ENCODE measurements at regions not wholly inside any gene's neighbourhood (a gene's known extent, or its start where the extent isn't known, plus 50 kb on each side); places are given as distances from the start of the nearest gene placed in this dataset.
"Not testable (repeated sequence)": the region's sequence is repeated elsewhere in the genome, so short reads cannot be mapped to it uniquely, and the experiment has no call there.

DNA sequence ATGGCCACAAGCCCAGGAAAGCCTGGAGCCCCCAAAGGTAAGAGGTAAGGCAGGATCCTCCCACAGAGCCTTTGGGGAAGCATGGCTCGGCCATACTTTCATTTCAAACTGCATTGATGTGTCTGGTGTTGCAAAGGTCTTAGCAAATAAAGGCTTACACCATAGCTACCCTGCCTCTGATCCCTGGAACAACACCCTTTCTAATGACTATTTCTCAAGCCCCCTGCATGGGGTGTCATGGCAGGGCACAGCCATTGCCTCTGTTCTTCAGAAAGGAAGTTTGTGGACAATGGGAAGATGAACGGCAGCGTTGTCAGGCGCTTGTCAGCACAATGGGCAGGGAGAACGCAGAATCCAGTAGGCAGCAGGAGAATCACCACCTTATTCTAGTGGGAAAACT, 435.0 kb upstream of the SMIM21 start:
- in situ Hi-C loops (cut with MboI; ENCODE audit: low sequenced_read_pairs), result no loop called here

DNA sequence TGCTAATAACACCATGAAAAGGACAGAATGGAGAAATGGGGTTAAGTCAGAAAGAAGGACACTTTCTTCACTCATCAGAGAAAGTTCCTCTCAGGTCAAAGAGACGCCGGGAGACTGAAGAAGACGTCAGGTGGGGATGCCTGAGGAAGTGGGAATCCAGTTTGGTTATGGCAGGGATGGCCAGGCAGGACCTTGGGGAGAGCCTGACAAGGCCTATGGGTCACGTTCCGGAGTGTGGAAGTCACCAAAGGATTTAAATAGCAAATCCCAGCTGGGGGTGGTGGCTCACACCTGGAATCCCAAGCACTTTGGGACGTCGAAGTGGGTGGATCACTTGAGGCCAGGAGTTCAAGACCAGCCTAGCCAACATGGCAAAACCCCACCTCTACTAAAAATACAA, 432.7 kb upstream of the SMIM21 start:
- in situ Hi-C loops (cut with MboI; ENCODE audit: low sequenced_read_pairs), result no loop called here

DNA sequence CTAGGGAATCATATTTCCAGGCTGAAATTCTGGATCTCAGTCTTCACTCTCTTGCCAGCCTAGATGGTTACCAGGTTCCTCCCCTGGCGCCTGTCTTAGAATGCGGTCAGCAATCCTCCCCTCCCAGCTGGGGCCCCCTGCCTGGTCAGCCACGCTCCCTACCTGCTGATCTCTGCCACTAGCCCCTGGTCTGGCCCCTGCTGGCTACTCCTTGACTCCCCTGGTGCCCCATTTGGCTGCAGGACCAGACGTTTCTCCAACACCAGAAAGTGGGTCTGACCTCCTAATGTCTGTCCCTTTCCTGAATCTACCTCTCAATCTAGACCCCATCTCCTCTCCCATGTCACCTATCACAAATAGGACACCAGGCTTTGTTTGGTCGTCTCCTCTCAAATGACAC, 432.0 kb upstream of the SMIM21 start:
- in situ Hi-C loops (cut with MboI; ENCODE audit: low sequenced_read_pairs), result no loop called here

DNA sequence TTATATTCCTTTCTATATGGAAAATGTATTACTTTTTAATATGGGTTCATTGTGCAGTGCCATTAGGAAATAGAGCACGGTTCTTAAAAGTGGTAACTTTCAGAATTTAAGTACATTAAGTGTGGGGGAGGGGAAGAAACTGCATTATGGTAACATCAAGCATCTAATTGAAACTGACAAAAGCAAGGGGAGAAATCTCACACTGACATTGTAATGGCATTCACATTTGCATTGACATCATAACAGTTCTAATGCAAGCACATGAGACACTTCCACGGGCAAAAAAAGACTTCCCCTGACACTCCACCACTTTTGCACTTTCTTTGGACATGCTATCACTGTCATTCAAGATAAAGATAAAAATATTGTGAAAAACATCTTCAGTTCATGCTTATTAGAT, 431.3 kb upstream of the SMIM21 start:
- in situ Hi-C loops (cut with MboI; ENCODE audit: low sequenced_read_pairs), result no loop called here

- in situ Hi-C loops (cut with MboI; ENCODE audit: low sequenced_read_pairs), result no loop called here
Measured at GRCh38 chr18:75857558-75857957, 430.1 kb upstream of the SMIM21 start.

DNA sequence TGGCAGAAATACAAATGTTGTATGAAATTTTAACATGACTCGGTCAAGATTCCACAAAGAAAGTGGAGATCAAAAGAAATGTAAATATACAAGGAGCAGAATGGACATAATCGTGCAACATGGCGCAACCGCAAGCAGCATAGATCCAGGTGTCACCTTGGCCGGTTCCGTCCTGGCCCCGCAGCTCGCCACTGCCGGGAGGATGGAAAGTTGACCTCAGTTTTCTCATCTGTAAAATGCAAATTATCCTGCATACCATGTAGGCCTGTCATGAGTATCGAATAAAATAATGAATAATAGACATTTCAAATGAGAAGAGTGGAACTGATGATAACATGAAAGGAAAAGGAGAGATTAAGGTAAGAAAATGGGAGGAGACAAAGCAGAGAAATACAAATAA, 427.3 kb upstream of the SMIM21 start:
- in situ Hi-C loops (cut with MboI; ENCODE audit: low sequenced_read_pairs), result no loop called here

DNA sequence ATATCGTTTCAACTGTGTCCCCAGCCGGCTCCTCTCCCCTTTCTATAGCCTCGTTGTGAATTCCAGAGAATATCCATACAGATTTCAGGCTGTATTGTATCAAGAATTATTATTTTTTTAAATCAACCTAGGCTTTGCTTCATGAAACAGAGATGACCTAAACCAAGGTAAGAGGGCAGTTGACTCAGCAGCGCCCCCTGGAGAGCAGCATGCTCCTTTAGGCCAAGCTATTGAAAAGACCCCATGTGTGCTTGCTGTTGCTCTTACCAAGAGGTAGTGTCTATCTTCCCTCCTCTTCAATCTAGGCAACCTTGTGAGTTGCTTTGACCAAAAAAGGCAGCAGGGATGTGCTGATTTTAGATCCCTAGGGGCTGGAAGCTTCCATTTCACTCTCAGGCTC, 426.7 kb upstream of the SMIM21 start:
- in situ Hi-C loops (cut with MboI; ENCODE audit: low sequenced_read_pairs), result no loop called here

DNA sequence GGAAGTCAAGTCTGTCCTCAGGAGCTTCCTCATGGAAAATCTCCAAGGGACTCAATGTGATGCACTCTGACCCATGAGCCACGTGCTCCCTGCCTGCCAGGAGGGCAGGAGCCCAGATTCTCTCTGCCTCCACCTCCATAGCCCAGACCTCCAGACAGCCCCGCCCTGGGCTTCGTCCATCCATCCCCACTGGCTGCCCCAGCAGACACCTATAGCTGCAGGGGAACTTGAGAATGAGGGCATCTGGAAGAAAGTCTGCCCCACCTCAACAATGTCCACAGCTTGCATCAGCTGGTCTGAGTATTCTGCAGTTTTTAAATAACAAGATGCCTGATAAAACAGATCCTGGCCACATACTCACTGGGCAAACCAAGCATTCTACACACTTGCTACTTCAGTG, 418.8 kb upstream of the SMIM21 start:
- in situ Hi-C loops (cut with MboI; ENCODE audit: low sequenced_read_pairs), result no loop called here

- in situ Hi-C loops (cut with MboI; ENCODE audit: low sequenced_read_pairs), result no loop called here
Measured at GRCh38 chr18:75845413-75845812, 417.9 kb upstream of the SMIM21 start.

DNA sequence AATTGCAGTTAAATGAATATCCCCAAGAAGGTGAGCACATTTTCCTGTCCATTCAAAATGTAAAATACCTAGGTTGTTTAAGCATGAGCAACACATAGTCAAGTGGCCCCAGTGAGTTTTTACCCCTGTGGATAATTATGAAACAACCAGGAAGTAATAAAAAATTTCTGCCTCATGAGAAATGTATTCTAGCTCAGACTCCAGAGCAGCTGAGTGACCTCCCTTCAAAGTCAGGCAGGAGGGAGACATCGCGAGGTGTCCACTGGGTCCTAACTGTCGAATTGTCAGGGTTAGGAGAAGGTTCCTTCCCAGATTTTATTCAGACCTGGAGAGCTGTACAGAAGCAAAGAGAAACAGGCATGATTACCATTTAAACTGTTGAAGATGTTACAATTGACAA, 416.6 kb upstream of the SMIM21 start:
- in situ Hi-C loops (cut with MboI; ENCODE audit: low sequenced_read_pairs), result no loop called here

DNA sequence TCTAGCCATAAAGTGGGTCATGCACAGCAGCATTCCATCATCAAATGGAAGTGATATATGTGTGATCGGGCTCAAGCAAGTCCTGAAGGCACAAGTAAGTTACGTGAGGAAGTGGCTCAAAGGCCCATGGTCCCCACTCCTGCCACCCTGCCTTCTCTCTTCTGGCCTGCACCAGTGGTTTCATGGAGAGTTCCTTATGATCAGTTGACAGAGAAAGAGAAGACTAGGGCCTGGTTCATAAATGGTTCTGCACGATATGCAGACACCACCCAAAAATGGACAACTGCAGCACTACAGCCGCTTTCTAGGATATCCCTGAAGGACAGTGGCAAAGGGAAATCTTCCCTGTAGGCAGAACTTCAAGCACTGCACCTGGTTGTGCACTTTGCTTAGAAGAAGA, 412.6 kb upstream of the SMIM21 start:
- in situ Hi-C loops (cut with MboI; ENCODE audit: low sequenced_read_pairs), result no loop called here

DNA sequence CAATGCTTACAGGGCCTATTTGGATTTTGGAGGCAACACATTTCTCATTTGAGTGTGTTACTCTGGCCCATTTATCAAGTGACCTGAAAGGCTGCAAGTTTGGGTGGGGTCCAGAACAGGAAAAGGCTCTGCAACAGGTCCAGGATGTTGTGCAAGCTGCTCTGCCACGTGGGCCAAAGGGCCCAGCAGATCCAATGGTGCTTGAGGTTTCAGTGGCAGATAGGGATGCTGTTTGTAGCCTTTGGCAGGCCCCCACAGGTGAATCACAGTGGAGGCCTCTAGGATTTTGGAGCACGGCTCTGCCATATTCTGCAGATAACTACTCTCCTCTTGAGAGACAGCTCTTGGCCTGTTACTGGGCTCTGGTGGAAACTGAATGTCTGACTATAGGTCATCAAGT, 412.2 kb upstream of the SMIM21 start:
- in situ Hi-C loops (cut with MboI; ENCODE audit: low sequenced_read_pairs), result not testable (repeated sequence)

DNA sequence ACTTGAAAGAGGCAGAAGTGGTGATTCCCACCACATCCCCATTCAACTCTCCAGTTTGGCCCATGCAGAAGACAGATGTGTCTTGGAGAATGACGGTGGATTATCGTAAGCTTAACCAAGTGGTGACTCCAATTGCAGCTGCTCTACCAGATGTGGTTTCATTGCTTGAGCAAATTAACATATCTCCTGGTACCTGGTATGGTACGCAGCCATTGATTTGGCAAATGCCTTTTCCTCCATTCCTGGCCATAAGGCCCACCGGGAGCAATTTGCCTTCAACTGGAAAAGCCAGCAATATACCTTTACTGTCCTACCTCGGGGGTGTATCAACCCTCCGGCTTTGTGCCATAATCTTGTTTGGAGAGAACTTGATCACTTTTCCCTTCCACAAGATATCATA, 411.5 kb upstream of the SMIM21 start:
- in situ Hi-C loops (cut with MboI; ENCODE audit: low sequenced_read_pairs), result no loop called here

DNA sequence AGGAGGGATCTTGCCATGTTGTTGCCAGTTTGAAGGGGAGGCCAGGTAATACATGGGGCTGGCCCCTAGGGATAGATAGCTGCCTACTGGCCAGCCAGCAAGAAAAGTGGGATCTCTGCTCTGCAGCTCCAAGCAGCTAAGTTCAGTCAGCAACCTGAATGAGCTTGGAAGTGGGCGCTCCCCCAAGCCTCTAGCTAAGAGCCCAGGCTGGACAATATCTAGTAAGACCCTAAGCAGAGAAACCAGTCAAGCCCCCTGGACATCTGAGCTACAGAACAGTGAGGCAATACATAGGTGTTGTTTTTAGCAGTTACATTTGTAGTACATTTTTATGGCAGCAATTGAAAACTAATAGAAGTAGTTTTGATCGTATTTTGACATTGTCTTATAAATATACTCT, 409.8 kb upstream of the SMIM21 start:
- in situ Hi-C loops (cut with MboI; ENCODE audit: low sequenced_read_pairs), result no loop called here

DNA sequence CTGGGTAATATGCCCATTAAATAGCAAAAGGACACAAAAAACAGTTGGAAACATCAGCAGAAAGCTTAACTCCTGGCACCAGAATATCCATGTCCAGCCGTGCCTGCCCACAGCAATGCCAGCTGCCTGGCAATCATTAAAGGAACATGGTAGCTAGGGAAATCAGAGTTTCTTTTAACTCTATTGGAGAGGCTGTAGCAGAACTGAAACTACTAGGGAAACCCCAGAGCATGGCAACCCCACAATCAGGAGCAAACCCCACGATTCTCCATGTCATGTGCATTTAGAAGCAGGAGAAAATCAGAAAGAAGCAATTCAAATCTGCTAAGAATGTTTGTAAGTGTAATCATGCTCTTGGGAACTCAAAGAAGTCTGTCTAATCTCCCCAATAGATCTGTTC, 409.0 kb upstream of the SMIM21 start:
- in situ Hi-C loops (cut with MboI; ENCODE audit: low sequenced_read_pairs), result no loop called here

- in situ Hi-C loops (cut with MboI; ENCODE audit: low sequenced_read_pairs), result no loop called here
Measured at GRCh38 chr18:75831960-75832359, 404.5 kb upstream of the SMIM21 start.

- in situ Hi-C loops (cut with MboI; ENCODE audit: low sequenced_read_pairs), result no loop called here
Measured at GRCh38 chr18:75830828-75831227, 403.3 kb upstream of the SMIM21 start.

DNA sequence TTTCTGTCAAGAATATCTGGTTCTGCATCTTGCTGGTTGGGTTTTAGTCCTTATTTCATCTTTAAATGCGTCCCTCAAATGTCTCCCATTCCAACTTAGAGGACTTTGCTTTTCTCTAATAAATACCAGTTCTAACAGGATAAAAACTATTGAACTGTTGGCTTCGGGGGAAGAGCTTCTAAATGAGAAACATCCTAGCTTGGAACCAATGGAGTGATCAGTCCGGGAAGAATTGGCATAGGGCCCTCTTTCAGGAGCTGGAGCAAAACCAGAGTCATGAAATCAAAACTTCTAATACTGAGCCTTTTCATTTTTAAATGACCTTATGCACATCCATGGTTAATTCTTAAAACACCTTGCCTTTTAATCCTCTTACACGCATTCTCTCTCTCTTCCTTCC, 401.6 kb upstream of the SMIM21 start:
- in situ Hi-C loops (cut with MboI; ENCODE audit: low sequenced_read_pairs), result no loop called here

- in situ Hi-C loops (cut with MboI; ENCODE audit: low sequenced_read_pairs), result no loop called here
Measured at GRCh38 chr18:75828379-75828778, 400.9 kb upstream of the SMIM21 start.

- in situ Hi-C loops (cut with MboI; ENCODE audit: low sequenced_read_pairs), result no loop called here
Measured at GRCh38 chr18:75827751-75828287, 400.3 kb upstream of the SMIM21 start.

GRCh38 chr18:75824661-75825060, 397.2 kb upstream of the SMIM21 start:
- in situ Hi-C loops (cut with MboI; ENCODE audit: low sequenced_read_pairs), result no loop called here

DNA sequence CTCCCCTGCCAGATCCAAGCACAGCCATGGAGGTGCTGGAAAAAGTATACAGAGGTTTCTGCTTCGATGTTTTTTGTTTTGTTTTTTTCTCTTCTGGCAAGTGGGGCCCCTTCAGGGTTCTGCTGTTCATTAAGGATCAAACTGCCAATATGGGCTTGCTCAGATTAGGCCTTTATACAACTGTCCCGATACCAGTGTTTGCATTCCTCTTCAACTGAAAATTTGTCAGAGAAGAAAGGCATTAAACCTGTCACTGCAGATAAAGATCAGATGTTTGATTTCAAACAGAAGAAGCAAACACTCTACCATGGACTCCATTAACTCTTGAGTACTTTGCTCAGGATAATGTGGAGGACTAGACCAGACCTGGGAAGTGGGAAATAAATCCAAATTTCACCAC, 396.0 kb upstream of the SMIM21 start:
- in situ Hi-C loops (cut with MboI; ENCODE audit: low sequenced_read_pairs), result no loop called here

DNA sequence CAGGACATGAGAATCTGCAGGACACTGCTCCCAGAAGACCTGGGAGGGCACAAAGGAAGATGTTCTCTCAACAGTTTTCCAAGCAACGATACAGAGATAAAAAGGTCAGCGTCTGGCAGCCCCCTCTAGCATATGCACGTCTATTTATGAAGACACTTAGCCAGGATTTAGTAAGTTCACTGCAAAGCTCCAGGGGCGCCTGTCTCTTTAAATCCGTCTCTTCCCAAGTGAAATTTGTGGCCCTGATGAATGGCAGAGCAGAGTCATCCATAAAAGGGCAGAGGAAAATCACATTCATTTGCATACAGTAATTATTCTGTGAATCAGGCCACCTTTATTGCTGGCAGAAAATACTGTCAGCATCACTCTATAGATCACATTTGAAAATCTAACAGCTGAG, 390.9 kb upstream of the SMIM21 start:
- in situ Hi-C loops (cut with MboI; ENCODE audit: low sequenced_read_pairs), result no loop called here

DNA sequence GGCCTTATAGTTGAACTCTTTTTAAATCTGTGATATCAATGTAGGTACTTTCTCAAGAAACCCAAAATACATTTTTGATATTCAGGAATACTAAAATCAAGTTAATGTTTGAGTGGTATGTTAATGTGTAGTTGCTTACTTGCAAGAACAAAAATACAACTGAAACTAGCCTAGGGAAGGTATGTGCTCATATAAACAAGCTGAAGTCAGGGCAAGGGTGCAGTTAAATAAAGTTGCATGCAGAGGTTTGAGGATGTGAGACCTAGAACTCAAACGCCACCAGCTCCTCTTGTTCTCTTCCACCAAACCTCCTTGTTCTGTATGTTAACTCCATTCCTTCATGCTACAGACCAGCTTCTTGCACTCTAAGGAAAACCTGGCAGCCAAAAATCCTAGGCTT, 388.3 kb upstream of the SMIM21 start:
- in situ Hi-C loops (cut with MboI; ENCODE audit: low sequenced_read_pairs), result no loop called here

Data from HL-60/S4 (cell line).